Midbrain (tissue), 1 donor: ENCODE measurements at regions not wholly inside any gene's neighbourhood (a gene's known extent, or its start where the extent isn't known, plus 50 kb on each side); places are given as distances from the start of the nearest gene placed in this dataset.
A peak's percentile ranks its signal among the peaks of the same experiment; 100 is the strongest.
"Not testable (repeated sequence)": the region's sequence is repeated elsewhere in the genome, so short reads cannot be mapped to it uniquely, and the experiment has no call there.

Source experiments
- DNase-seq: peaks from one replicate; lab custom pipeline; 2025; lab: John Stamatoyannopoulos, UW

GRCh38 chr7:69244701-69245100 lies 353.6 kb upstream of the AUTS2 start:
- no peak for DNase-seq

- peak; percentile 12 for DNase-seq
Measured at GRCh38 chr7:69245646-69246045, 352.6 kb upstream of the AUTS2 start.

- DNase-seq, result peak; percentile 15
Measured at GRCh38 chr7:69246758-69247157, 351.5 kb upstream of the AUTS2 start.

GRCh38 chr7:69248382-69248828 lies 349.9 kb upstream of the AUTS2 start:
- not testable (repeated sequence) for DNase-seq

- no peak for DNase-seq
Measured at GRCh38 chr7:69250958-69251357, 347.3 kb upstream of the AUTS2 start.

- no peak for DNase-seq
Measured at GRCh38 chr7:69254643-69255042, 343.6 kb upstream of the AUTS2 start.

- peak; percentile 10 for DNase-seq
Measured at GRCh38 chr7:69256634-69257081, 341.6 kb upstream of the AUTS2 start.

GRCh38 chr7:69257592-69257991 lies 340.7 kb upstream of the AUTS2 start:
- no peak for DNase-seq

GRCh38 chr7:69259445-69259844 lies 338.8 kb upstream of the AUTS2 start:
- no peak for DNase-seq

- DNase-seq, result no peak
Measured at GRCh38 chr7:69260023-69260422, 338.3 kb upstream of the AUTS2 start.

GRCh38 chr7:69263550-69263949 lies 334.7 kb upstream of the AUTS2 start:
- no peak for DNase-seq

GRCh38 chr7:69269806-69270205 lies 328.5 kb upstream of the AUTS2 start:
- DNase-seq, result no peak

- DNase-seq, result no peak
Measured at GRCh38 chr7:69272101-69272500, 326.2 kb upstream of the AUTS2 start.

- DNase-seq, result no peak
Measured at GRCh38 chr7:69276011-69276729, 322.1 kb upstream of the AUTS2 start.

- DNase-seq, result no peak
Measured at GRCh38 chr7:69277366-69277765, 320.9 kb upstream of the AUTS2 start.

- DNase-seq, result no peak
Measured at GRCh38 chr7:69282946-69283345, 315.3 kb upstream of the AUTS2 start.

- peak; percentile 49 for DNase-seq
Measured at GRCh38 chr7:69283421-69283820, 314.9 kb upstream of the AUTS2 start.

- DNase-seq, result no peak
Measured at GRCh38 chr7:69285854-69286253, 312.4 kb upstream of the AUTS2 start.

GRCh38 chr7:69295977-69296376 lies 302.3 kb upstream of the AUTS2 start:
- no peak for DNase-seq

GRCh38 chr7:69301253-69301652 lies 297.0 kb upstream of the AUTS2 start:
- DNase-seq, result no peak

- no peak for DNase-seq
Measured at GRCh38 chr7:69309601-69310000, 288.7 kb upstream of the AUTS2 start.

- no peak for DNase-seq
Measured at GRCh38 chr7:69311489-69311888, 286.8 kb upstream of the AUTS2 start.

GRCh38 chr7:69313852-69314251 lies 284.4 kb upstream of the AUTS2 start:
- not testable (repeated sequence) for DNase-seq

GRCh38 chr7:69318794-69319193 lies 279.5 kb upstream of the AUTS2 start:
- no peak for DNase-seq
